Upper lobe of left lung (tissue), 6 donors: ENCODE measurements at regions not wholly inside any gene's neighbourhood (a gene's known extent, or its start where the extent isn't known, plus 50 kb on each side); places are given as distances from the start of the nearest gene placed in this dataset.

Source experiments
- ATAC-seq, 2 donors: fragments of 200-7000 bp; cut with Tn5 transposase; one replicate each; pipeline ENCODE4 v1.9.1; 2022; ENCODE audit warnings: mild to moderate bottlenecking in 2 of 2, moderate library complexity in 2 of 2; ENCODE audit not compliant: low FRiP score in 2 of 2
- DNase-seq, 2 donors: peaks; one replicate each; pipeline ENCODE4 v3.0.0-alpha.2; 2019 to 2020
- H3K27ac ChIP-seq, 4 donors: fragments of 200-600 bp; sonication (generic); one replicate each; pipeline ENCODE4 v1.5.1; 2016 to 2019
- H3K27me3 ChIP-seq, 4 donors: fragments of 200-600 bp; sonication (generic); one replicate each; pipeline ENCODE4 v1.5.1; 2017 to 2019
- H3K36me3 ChIP-seq, 4 donors: fragments of 200-600 bp; sonication (generic); one replicate each; pipeline ENCODE4 v1.5.1; 2016 to 2019
- H3K4me1 ChIP-seq, 4 donors: fragments of 200-600 bp; sonication (generic); one replicate each; pipeline ENCODE4 v1.5.1; 2018 to 2019
- H3K4me3 ChIP-seq, 4 donors: fragments of 200-600 bp; sonication (generic); one replicate each; pipeline ENCODE4 v1.5.1; 2017 to 2019; ENCODE audit warnings: mild to moderate bottlenecking in 2 of 4, moderate library complexity in 1 of 4
- H3K9me3 ChIP-seq, 4 donors: fragments of 200-600 bp; sonication (generic); one replicate each; pipeline ENCODE4 v1.5.1; 2018 to 2019
- CTCF ChIP-seq, 6 experiments: fragments of 450-650 bp in 4 of 6; fragments of 200-600 bp in 2 of 6; sonication (generic) in 2 of 6; IDR thresholded peaks; one replicate each; pipeline ENCODE4 v1.5.1; 2016 to 2019; ENCODE audit warnings: antibody characterized with exemption in 6 of 6
- EP300 ChIP-seq, 4 donors: sonication (generic); formaldehyde crosslinking; IDR thresholded peaks; one replicate each; pipeline ENCODE4 v1.5.1; 2017; ENCODE audit warnings: antibody characterized with exemption in 4 of 4, control low read depth in 2 of 4
- POLR2A ChIP-seq, 4 donors: fragments of 450-650 bp; IDR thresholded peaks; one replicate each; pipeline ENCODE4 v1.5.1; 2016 to 2017; ENCODE audit warnings: antibody characterized with exemption in 4 of 4, mild to moderate bottlenecking in 2 of 4
- POLR2AphosphoS5 ChIP-seq, 2 donors: sonication (generic); formaldehyde crosslinking; IDR thresholded peaks; one replicate each; pipeline ENCODE4 v1.5.1; 2017; ENCODE audit warnings: antibody characterized with exemption in 2 of 2
- WGBS, 2 donors: methylation state at CpG; one replicate each; pipeline ENCODE4 v1.1.5; 2017 to 2018; 5-methylcytosine and 5-hydroxymethylcytosine counted together
- donor health status: DM: no; HTN: no; CAD: no; lungs with moderate emphysema.
- donor health status: DM: no; HTN: yes; CAD: no; lungs with severe emphysema.

- peaks cover 0 to 1% (median 0%) of the 10 kb centered on the region in 4 donors for H3K9me3 ChIP-seq
- H3K27ac ChIP-seq, result no peak overlapping the region
- H3K36me3 ChIP-seq, result no peaks in the 10 kb centered on the region
- no peak for TF ChIP-seq POLR2A (IDR thresholded peaks at IDR 0.05)
- no peak for TF ChIP-seq CTCF (IDR thresholded peaks at IDR 0.05)
- TF ChIP-seq POLR2AphosphoS5 (IDR thresholded peaks at IDR 0.05), result no peak
- TF ChIP-seq EP300 (IDR thresholded peaks at IDR 0.05), result no peak
- ATAC-seq (no peak), DNase-seq (no peak)
- H3K4me1 ChIP-seq, result no peaks in the 10 kb centered on the region
- H3K4me3 ChIP-seq, result no peak overlapping the region
- WGBS, 2 donors, result 78 to 88% methylated on average over 2 of the region's 2 CpGs
- H3K27me3 ChIP-seq, result no peaks in the 10 kb centered on the region
These were observed 517.4 kb downstream of the TMEM135 start for GRCh38 chr11:87555101-87555500.

DNA sequence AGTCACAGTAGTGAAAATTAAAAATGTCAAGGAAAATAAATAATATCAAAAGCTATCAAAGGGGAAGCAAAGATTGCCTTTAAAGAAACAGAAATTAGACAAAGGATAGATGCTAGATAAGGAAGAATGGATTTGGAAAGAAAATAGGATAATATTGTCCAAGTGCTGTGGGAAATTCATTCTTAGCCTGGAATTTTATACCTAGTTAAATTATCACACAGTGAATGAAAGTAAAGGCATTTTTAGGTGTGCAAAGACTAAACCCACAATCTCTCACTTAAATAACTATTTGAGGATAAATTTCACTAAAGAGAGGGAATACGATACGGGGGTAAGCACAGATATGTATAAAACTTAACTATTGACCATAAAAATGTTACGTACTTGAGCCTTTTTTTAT lies 511.1 kb downstream of the TMEM135 start:
- no peak for DNase-seq
- no peak for ATAC-seq
- WGBS, 2 donors, result 85 to 92% methylated on average over 3 of the region's 3 CpGs
- Histone ChIP-seq H3K27ac (no peak overlapping the region), H3K4me3 (no peak overlapping the region), H3K4me1 (no peaks in the 10 kb centered on the region), H3K9me3 (peaks cover 0 to 7% (median 2%) of the 10 kb centered on the region in 4 donors), H3K27me3 (no peaks in the 10 kb centered on the region), H3K36me3 (no peaks in the 10 kb centered on the region)
- TF ChIP-seq POLR2A (IDR thresholded peaks at IDR 0.05) (no peak), CTCF (IDR thresholded peaks at IDR 0.05) (no peak), EP300 (IDR thresholded peaks at IDR 0.05) (no peak), POLR2AphosphoS5 (IDR thresholded peaks at IDR 0.05) (no peak)

GRCh38 chr11:87545858-87546257 lies 508.1 kb downstream of the TMEM135 start:
- Histone ChIP-seq H3K4me1 (no peaks in the 10 kb centered on the region), H3K27ac (no peak overlapping the region), H3K36me3 (no peaks in the 10 kb centered on the region), H3K4me3 (no peak overlapping the region), H3K27me3 (no peaks in the 10 kb centered on the region), H3K9me3 (peaks cover 0 to 22% (median 7%) of the 10 kb centered on the region in 4 donors)
- WGBS, 2 donors, result 61 to 63% methylated on average over 1 of the region's 1 CpG
- TF ChIP-seq CTCF (IDR thresholded peaks at IDR 0.05) (no peak), EP300 (IDR thresholded peaks at IDR 0.05) (no peak), POLR2A (IDR thresholded peaks at IDR 0.05) (no peak), POLR2AphosphoS5 (IDR thresholded peaks at IDR 0.05) (no peak)
- DNase-seq (no peak), ATAC-seq (no peak)

- Histone ChIP-seq H3K9me3 (peaks cover 0 to 16% (median 4%) of the 10 kb centered on the region in 4 donors), H3K4me3 (no peak overlapping the region), H3K27me3 (no peaks in the 10 kb centered on the region), H3K36me3 (no peaks in the 10 kb centered on the region), H3K27ac (no peak overlapping the region), H3K4me1 (no peaks in the 10 kb centered on the region)
- DNase-seq (no peak), ATAC-seq (no peak)
- WGBS, 2 donors, result 90% methylated on average over 1 of the region's 1 CpG
- TF ChIP-seq CTCF (IDR thresholded peaks at IDR 0.05) (no peak), EP300 (IDR thresholded peaks at IDR 0.05) (no peak), POLR2AphosphoS5 (IDR thresholded peaks at IDR 0.05) (no peak), POLR2A (IDR thresholded peaks at IDR 0.05) (no peak)
These were observed 501.9 kb downstream of the TMEM135 start for GRCh38 chr11:87539596-87539995.

DNA sequence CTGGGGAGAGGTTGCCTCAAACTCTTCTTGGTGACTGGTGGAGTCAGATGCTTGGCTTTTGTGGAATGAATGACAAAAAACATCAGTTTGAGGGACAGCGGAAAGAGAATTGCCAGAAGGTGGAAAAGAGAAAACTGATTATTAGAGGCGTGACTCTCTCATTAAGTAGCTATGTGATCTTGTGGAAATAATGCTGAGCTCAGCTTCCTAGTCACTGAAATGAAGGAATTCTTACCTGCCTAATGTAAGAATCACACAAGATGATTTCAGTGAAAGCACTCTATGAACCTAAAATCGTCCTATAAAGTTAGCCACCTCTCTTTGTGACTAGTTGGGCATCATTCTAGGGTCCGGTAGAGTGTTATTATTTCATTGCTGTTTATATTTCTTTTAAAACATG lies 498.8 kb downstream of the TMEM135 start:
- Histone ChIP-seq H3K9me3 (no peaks in the 10 kb centered on the region), H3K4me3 (no peak overlapping the region), H3K27me3 (no peaks in the 10 kb centered on the region), H3K36me3 (no peaks in the 10 kb centered on the region), H3K4me1 (no peaks in the 10 kb centered on the region), H3K27ac (no peak overlapping the region)
- DNase-seq (no peak), ATAC-seq (no peak)
- TF ChIP-seq EP300 (IDR thresholded peaks at IDR 0.05) (no peak), POLR2AphosphoS5 (IDR thresholded peaks at IDR 0.05) (no peak), CTCF (IDR thresholded peaks at IDR 0.05) (no peak), POLR2A (IDR thresholded peaks at IDR 0.05) (no peak)
- 84 to 88% methylated on average over 4 of the region's 4 CpGs for WGBS, 2 donors
